ENCODE measurements at regions not wholly inside any gene's neighbourhood (a gene's known extent, or its start where the extent isn't known, plus 50 kb on each side); places are given as distances from the start of the nearest gene placed in this dataset.
"Not testable (repeated sequence)": the region's sequence is repeated elsewhere in the genome, so short reads cannot be mapped to it uniquely, and the experiment has no call there.

GRCh38 chr6:77332915-77333623, 130.2 kb downstream of the HTR1B start:
- intact Hi-C loops (cut with DNase I) = no loop called here
- ATAC-seq = peak; percentile 10
- DNase-seq (ENCODE audit: missing footprints) = peak; percentile 54

DNA sequence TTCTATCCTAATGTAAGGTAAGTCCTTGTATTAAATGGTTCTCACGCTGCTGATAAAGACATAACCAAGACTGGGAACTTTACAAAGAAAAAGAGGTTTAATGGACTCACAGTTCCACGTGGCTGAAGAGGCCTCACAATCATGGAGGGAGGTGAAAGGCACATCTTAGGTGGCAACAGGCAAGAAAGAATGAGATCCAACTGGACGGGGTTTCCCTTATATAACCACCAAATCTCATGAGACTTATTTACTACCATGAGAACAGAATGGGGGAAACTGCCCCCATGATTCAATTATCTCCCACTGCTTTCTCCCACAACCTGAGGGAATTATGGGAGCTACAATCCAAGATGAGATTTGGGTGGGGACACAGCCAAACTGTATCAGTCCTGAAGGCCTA, 136.6 kb downstream of the HTR1B start:
- no peak for DNase-seq (ENCODE audit: missing footprints)
- intact Hi-C loops (cut with DNase I) = no loop called here
- no peak for ATAC-seq

GRCh38 chr6:77326029-77326428, 137.3 kb downstream of the HTR1B start:
- intact Hi-C loops (cut with DNase I) = no loop called here
- DNase-seq (ENCODE audit: missing footprints) (no peak), ATAC-seq (no peak)

DNA sequence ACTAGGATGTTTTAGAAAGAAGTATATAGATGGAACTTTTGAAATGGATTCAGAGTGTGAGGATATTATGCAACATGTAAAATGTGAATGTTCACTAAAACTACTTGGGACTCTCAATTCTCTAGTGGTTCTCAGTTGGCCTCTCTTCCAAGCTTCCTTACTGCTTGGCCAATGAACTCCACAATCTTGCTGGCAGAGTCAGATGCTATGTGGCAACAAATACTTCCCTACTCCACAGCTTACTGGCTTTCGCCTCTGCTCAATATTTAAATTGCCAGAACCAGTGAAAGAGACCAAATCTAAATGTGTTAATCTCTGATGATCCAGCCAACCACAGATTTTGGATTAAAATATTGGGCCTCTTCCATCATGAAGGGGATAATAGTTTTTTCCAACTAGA, 138.4 kb downstream of the HTR1B start:
- ATAC-seq (peak; percentile 95), DNase-seq (ENCODE audit: missing footprints) (no peak)

DNA sequence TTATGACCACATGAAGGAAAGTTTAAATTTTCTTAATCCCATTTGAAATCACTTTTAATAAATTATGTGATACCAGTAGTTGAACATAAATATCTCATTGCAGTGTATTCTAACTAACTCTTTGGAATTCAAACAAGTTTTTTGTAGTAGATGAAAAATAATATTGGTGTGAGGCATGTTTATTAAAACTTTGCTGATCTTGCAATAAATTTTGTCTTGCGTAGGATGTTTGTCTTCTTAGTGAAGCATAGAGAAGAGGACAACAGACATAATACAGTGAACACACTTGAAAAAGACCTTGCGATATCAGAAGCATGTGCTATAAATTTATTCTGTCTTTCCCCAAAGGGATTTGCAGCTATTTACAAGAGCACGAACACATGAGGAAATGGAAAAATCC, 140.7 kb downstream of the HTR1B start:
- DNase-seq (ENCODE audit: missing footprints) = no peak
- intact Hi-C loops (cut with DNase I) = no loop called here
- ATAC-seq = no peak

More for the DNA sequence above, 138.4 kb downstream of the HTR1B start:
- intact Hi-C loops (cut with DNase I) = no loop called here

DNA sequence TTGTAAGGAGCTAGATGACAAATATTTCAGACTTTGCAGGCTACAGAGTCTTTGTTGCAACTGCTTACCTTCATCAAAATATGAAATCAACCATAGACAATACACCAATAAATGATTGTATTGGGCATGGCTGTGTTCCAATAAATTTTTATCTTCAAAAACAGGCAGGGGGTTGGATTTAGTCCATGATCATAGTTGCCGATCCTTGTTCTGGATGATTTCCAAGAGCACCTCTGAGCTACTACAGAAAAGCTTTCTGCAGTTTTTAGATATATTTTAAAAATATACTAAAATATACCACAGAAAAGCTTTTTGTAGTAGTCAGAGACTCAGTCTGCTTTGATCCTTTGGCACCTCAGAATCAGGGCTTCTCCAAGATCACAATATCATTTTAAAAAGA, 145.0 kb downstream of the HTR1B start:
- DNase-seq (ENCODE audit: missing footprints) = no peak
- no peak for ATAC-seq
- intact Hi-C loops (cut with DNase I) = no loop called here

DNA sequence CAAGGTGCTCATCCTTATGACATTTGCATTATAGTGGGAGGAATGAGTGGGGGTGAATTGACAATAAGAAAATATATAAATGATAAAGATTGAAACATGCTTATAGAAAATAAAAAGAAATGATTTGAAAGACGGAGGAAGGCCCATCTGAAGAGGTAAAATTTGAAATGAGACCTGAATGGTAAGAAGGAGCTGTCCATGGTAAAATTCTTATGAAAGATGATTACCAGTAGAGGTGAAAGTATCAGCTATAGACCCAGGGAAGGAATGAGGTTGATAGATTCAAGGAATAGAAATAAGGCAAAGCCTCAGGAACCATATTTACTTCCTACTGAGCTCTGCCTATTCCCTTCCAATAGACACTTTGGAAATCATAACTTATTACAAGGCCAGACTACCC, 149.7 kb downstream of the HTR1B start:
- DNase-seq (ENCODE audit: missing footprints) (no peak), ATAC-seq (no peak)
- intact Hi-C loops (cut with DNase I) = no loop called here

GRCh38 chr6:77299931-77300330, 163.4 kb downstream of the HTR1B start:
- ATAC-seq (no peak), DNase-seq (ENCODE audit: missing footprints) (no peak)
- intact Hi-C loops (cut with DNase I) = no loop called here

- intact Hi-C loops (cut with DNase I) = no loop called here
- ATAC-seq (no peak), DNase-seq (ENCODE audit: missing footprints) (no peak)
Observed at GRCh38 chr6:77298283-77298682, 165.0 kb downstream of the HTR1B start.

GRCh38 chr6:77292564-77293546, 170.4 kb downstream of the HTR1B start:
- intact Hi-C loops (cut with DNase I) = no loop called here
- ATAC-seq = peak; percentile 28
- DNase-seq (ENCODE audit: missing footprints) = no peak

DNA sequence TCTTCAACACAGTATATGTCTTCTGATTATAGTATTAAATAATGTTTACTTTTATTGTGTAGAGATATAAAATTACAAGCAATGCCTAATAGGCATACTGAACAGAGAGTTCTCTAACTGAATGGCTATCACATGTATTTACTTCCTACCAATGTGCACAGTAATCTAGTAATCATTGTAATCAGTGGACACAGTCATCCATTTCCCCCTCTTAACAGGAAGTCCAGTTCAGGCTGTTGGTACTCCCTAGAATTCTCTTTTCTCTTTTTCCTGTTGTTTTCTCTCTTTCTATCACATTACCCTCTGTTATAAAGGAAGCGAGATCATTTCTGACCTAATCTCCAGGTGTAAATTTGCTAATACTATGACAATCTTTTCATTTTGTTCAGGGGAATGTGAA, 172.5 kb downstream of the HTR1B start:
- no peak for ATAC-seq
- no peak for DNase-seq (ENCODE audit: missing footprints)
- intact Hi-C loops (cut with DNase I) = no loop called here

GRCh38 chr6:77286541-77286940, 176.8 kb downstream of the HTR1B start:
- no peak for DNase-seq (ENCODE audit: missing footprints)
- ATAC-seq = no peak
- intact Hi-C loops (cut with DNase I) = no loop called here

- no peak for ATAC-seq
- intact Hi-C loops (cut with DNase I) = no loop called here
- DNase-seq (ENCODE audit: missing footprints) = no peak
Observed at GRCh38 chr6:77273929-77274328, 189.4 kb downstream of the HTR1B start.

GRCh38 chr6:77264970-77265369, 198.3 kb downstream of the HTR1B start:
- intact Hi-C loops (cut with DNase I) = no loop called here
- ATAC-seq = no peak
- no peak for DNase-seq (ENCODE audit: missing footprints)

- no peak for ATAC-seq
Observed at GRCh38 chr6:77263003-77263402, 200.3 kb downstream of the HTR1B start.

GRCh38 chr6:77251801-77252200, 211.5 kb downstream of the HTR1B start:
- intact Hi-C loops (cut with DNase I); ATAC-seq: not testable (repeated sequence)
- peak; percentile 45 for DNase-seq (ENCODE audit: missing footprints)

More at GRCh38 chr6:77263003-77263402, 200.3 kb downstream of the HTR1B start:
- no peak for DNase-seq (ENCODE audit: missing footprints)
- intact Hi-C loops (cut with DNase I) = no loop called here

GRCh38 chr6:77249560-77249959, 213.7 kb downstream of the HTR1B start:
- intact Hi-C loops (cut with DNase I) = no loop called here
- no peak for DNase-seq (ENCODE audit: missing footprints)

DNA sequence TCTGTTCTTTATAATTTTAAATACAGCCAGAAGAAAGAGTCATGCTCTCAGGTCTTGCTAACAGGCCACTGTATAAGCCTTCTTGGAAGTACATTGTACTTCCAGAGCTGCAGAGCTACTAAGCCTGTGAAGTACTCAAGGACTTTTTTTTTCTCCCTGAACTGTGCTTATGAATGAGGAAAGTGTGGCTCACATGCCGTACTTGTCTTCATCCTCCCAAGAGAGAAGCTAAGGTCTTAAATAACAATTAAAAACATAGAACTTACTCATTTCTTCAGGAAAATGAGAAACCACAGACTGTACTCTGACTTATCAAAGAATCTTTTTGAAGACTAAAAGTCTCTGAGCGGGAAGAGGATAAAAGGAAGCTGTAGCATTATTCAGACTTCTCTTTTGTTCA, 218.3 kb downstream of the HTR1B start:
- no peak for DNase-seq (ENCODE audit: missing footprints)
- intact Hi-C loops (cut with DNase I) = no loop called here
- no peak for ATAC-seq

More at GRCh38 chr6:77249560-77249959, 213.7 kb downstream of the HTR1B start:
- no peak for ATAC-seq

DNA sequence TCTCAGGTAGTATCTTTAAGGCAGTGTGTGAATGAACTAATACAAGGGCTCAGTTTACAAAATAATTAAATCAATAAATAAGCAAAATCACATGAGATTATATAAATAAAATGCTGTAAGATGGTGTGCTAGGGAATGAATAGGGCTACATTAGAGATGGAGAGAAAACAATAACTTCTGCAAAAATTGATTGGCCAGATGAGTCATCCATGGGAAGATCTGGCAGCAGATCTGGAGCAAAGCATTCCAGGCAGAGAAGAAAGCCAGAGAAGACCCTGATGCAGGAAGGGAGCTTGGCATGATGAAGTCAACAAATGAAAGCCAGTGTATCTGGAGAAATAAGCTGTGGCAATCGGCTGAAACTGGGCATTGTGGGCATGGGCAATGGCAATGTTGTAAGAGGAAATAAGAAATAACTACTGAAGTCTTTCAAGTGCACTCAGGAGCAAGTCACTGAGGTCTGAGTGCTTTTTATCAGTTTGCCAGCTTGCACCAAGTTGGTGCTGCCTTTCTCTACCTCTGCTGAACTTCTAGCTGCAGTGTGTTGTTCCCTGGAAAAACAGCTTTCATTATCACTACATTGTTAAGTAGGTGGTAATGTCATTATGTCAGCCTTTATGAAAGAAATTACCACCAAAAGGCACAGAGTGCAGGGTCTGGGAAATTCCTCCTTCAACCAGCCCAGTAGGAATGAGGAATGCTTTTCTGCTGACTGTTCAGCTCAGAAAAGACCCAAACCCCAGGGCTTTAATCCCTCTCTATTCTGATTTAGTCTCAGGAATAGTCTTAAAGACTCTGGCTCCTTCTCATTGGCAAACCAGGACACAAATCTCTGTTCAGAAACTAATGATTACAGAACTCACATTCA, 231.6 kb downstream of the HTR1B start:
- DNase-seq (ENCODE audit: missing footprints) (no peak), ATAC-seq (no peak)
- intact Hi-C loops (cut with DNase I) = no loop called here

All from Right ventricle myocardium inferior (tissue), 1 donor.